Posterior vena cava (tissue), 2 donors: ENCODE measurements at regions not wholly inside any gene's neighbourhood (a gene's known extent, or its start where the extent isn't known, plus 50 kb on each side); places are given as distances from the start of the nearest gene placed in this dataset.

Experiments used
- DNase-seq: peaks from one replicate; pipeline ENCODE4 v3.0.0-alpha.2; 2020; ENCODE audit warnings: low spot score
- intact Hi-C, 2 donors: fragments of 100-400 bp; cut with DNase I; formaldehyde crosslinking; loops; one replicate each; pipeline versions ENCODE4 v1.14.1 to v1.14.2; 2022 to 2023
- donor health status: DM: yes; HTN: yes; CAD: no.
- donor health status: DM: yes; HTN: yes; CAD: no.

GRCh38 chr10:130987401-130987800 is 324.1 kb downstream of the TCERG1L start:
- DNase-seq: no peak
- intact Hi-C loops: loop anchor here in 1 of 2 donors (10.0 kb wide), 1 partner anchor 1633 kb away; no protein-coding TSS in a partner anchor

- DNase-seq: no peak
- intact Hi-C loops: loop anchor here in 1 of 2 donors (10.0 kb wide), 1 partner anchor 1635 kb away; no protein-coding TSS in a partner anchor
Observed at GRCh38 chr10:130989670-130990232, 321.8 kb downstream of the TCERG1L start.

GRCh38 chr10:130990486-130990885 is 321.0 kb downstream of the TCERG1L start:
- intact Hi-C loops: no loop called here
- DNase-seq: no peak

GRCh38 chr10:130992802-130993523 is 318.6 kb downstream of the TCERG1L start:
- intact Hi-C loops: no loop called here
- no peak for DNase-seq

GRCh38 chr10:130993612-130994011 is 317.9 kb downstream of the TCERG1L start:
- intact Hi-C loops: no loop called here

GRCh38 chr10:130994191-130994590 is 317.3 kb downstream of the TCERG1L start:
- intact Hi-C loops: no loop called here
- no peak for DNase-seq

More at GRCh38 chr10:130993612-130994011, 317.9 kb downstream of the TCERG1L start:
- no peak for DNase-seq

- DNase-seq: no peak
- intact Hi-C loops: no loop called here
Observed at GRCh38 chr10:130994845-130995244, 316.7 kb downstream of the TCERG1L start.

GRCh38 chr10:130997267-130998045 is 314.1 kb downstream of the TCERG1L start:
- no peak for DNase-seq
- intact Hi-C loops: no loop called here

- intact Hi-C loops: no loop called here
- DNase-seq: no peak
Observed at GRCh38 chr10:130998046-130998435, 313.5 kb downstream of the TCERG1L start.

GRCh38 chr10:130998642-130999041 is 312.9 kb downstream of the TCERG1L start:
- no peak for DNase-seq

GRCh38 chr10:130999376-131000202 is 311.9 kb downstream of the TCERG1L start:
- intact Hi-C loops: no loop called here
- DNase-seq: no peak

More at GRCh38 chr10:130998642-130999041, 312.9 kb downstream of the TCERG1L start:
- intact Hi-C loops: no loop called here

- intact Hi-C loops: no loop called here
Observed at GRCh38 chr10:131000244-131000643, 311.3 kb downstream of the TCERG1L start.

GRCh38 chr10:131000743-131001142 is 310.8 kb downstream of the TCERG1L start:
- DNase-seq: no peak
- intact Hi-C loops: no loop called here

More at GRCh38 chr10:131000244-131000643, 311.3 kb downstream of the TCERG1L start:
- no peak for DNase-seq

GRCh38 chr10:131001438-131001837 is 310.1 kb downstream of the TCERG1L start:
- intact Hi-C loops: no loop called here
- no peak for DNase-seq

GRCh38 chr10:131002031-131002861 is 309.3 kb downstream of the TCERG1L start:
- DNase-seq: no peak
- intact Hi-C loops: no loop called here

GRCh38 chr10:131003455-131003854 is 308.1 kb downstream of the TCERG1L start:
- DNase-seq: no peak
- intact Hi-C loops: no loop called here

GRCh38 chr10:131004276-131004675 is 307.2 kb downstream of the TCERG1L start:
- intact Hi-C loops: no loop called here
- no peak for DNase-seq

GRCh38 chr10:131006458-131007256 is 304.9 kb downstream of the TCERG1L start:
- intact Hi-C loops: no loop called here
- DNase-seq: no peak
